ENCODE measurements at regions not wholly inside any gene's neighbourhood (a gene's known extent, or its start where the extent isn't known, plus 50 kb on each side); places are given as distances from the start of the nearest gene placed in this dataset.

DNA sequence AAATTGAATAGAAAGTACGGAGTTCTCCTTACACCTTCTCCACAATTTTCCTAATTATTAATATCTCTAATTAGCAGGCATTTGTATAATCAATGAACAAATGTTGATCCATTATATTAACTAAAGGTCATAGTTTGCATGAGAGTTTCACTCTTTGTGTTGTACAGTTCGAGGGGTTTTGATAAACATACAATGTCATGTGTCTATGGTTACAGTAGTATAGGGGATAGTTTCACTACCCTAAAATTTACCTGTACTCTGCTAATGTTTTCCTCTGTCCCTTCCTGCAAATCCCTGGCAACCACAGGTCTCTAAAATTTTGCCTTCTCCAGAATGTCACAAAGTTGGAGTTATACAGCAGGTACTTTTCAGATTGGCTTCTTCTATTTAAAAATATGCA lies 1199.8 kb upstream of the GJE1 start:
- no peak for DNase-seq

GRCh38 chr6:140931581-140931980 lies 1201.1 kb upstream of the GJE1 start:
- no peak for DNase-seq

DNA sequence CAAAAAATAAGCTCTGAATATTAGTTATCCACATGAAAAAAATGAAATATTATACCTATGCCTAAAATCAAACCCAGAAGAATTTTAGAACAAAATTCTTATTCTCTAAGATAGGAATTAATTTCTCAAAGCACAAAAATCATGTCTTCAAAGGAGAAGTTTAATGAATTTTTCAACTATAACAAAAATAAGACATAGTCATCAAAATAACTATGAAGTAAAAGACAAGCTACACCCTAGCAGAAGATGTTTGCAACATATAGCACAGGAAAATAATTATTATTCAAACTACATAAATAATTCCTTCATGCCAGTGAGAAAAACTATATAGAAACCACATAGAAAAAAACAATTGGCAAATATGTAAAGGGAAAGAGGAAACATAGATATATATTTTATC lies 1203.6 kb upstream of the GJE1 start:
- DNase-seq, result no peak

DNA sequence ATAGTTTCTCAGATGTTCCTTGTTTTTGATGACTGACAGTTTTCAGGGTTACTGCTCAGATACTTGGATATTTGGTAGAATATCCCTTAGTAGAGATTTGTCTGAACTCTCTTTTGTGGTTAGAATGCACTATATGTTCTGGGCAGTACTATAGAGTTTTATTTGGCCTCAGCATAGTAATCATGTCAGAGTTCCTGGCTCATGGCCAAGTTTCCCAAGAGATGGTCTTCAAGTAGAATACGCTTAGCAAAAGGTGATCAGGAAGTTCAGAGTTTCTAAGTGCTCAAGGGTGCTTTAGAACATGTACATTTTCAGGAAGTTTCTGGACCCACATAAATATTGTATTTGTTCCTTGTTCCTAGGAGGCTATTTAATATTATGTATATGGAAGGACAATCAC lies 1209.7 kb upstream of the GJE1 start:
- DNase-seq, result no peak

DNA sequence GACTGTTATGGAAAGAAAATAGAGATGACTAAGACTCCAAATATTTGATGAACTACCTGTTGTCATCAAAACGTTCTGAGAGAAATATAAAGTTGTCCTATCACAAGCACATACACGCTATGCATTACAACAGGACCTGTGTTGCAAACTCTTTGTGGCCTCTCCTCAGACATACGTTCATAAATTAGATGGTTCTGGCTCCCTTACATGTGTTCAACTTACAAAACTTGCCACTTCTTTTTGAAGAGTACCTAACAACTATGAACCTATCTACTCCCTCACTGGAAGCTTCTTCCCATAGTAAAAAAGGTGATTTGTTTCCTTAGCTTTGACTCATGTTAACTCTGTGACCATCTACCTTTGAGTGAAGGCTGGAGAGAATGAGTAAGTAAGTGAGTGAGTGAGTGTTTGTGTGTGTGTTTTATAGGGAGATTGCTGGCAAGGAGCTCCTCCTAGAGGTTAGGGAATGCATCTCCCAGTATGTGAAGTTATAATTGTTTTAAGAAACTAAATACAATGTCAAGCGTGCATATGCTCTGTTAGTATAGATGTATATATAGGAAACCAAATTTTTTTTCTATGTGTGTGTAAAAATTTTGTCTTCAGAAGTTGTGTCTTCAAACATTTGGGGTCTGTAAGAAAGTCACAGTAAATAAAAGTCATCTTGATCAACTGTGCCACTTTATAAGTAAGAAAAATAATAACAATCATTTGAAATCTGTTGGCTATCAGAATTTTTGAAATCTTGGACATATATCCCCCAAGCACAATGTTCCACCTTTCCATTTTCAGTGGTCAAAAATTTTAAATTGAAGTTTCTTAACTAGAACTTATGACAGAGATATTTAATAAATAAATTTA lies 1211.1 kb upstream of the GJE1 start:
- peak; percentile 81 for DNase-seq

- DNase-seq, result no peak
Observed at GRCh38 chr6:140917911-140918310, 1214.8 kb upstream of the GJE1 start.

GRCh38 chr6:140915551-140915950 lies 1217.2 kb upstream of the GJE1 start:
- DNase-seq, result no peak

- DNase-seq, result peak; percentile 27
Observed at GRCh38 chr6:140915103-140915502, 1217.6 kb upstream of the GJE1 start.

- no peak for DNase-seq
Observed at GRCh38 chr6:140912686-140913085, 1220.0 kb upstream of the GJE1 start.

DNA sequence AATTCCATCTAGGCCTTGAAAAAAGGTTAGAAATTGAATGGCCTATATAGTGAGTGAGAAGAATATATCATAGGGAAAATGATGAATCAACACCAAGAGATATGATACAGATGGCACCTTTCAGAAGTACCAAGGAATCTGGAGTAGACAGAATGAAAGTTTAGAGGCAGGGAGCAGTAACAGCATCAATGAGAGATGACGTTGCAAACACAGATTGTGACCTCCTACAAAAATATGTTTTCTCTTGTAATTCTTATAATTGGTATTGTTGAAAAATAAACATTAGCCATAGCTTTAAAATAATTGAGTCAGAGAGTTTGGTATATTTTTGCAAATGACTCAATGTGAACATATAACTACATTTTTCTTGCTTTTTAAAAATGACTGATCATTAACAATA lies 1223.1 kb upstream of the GJE1 start:
- DNase-seq, result no peak

DNA sequence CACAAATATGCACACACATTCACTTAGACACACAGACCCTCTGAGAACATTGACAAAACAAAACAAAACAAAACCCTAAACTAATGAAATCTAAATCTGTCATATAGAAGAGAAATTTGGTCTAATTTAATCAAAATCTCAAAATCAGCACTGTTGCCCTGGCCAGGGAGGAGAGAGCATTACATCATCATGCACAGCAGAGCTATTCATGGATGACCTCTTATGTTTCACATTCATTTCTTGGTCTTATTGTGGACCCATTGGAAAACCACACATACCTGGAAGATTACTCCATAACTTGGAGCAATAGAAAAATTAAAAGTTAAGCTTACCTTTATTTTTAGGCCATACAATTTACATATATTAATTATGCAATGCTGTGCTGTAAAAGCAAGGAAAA lies 1223.6 kb upstream of the GJE1 start:
- DNase-seq, result no peak

DNA sequence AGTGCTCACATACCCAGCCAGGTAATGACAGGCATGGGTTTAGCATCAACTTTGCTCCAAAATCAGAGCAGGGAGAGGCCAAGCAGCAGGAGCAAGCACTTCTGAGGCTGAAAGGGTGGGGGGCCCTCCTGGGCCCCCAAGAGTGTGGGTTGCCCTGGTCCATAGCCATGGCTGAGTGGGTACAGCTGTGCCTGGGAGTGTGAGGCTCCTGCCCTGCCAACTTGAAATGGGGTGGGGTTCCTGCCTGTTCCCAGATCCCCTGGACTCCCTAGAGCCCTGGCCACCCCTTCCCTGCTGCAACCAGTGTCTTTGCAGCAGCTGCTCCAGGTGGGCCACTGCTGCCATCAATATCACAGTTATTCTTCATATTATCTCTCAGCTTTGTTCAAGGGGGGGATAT lies 1224.2 kb upstream of the GJE1 start:
- no peak for DNase-seq

GRCh38 chr6:140907235-140907634 lies 1225.5 kb upstream of the GJE1 start:
- DNase-seq, result no peak

DNA sequence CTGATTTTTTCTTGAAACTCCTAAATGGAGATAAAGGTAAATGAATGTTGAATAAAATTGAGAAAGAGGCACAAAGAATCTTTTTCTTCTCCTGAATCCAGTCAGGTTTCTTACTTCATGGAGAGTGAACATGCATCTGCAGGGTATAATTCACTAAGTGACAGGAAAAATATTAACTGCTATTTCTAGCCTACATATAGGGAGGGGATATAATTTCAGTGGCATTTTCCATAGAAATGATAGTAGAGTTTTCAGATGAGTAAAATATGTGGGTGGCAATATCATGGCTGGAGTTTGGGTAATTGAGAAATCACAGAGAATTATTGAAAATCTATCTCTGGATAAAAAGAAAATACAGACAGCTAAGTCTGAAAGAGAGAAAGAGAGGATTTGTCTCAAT lies 1227.0 kb upstream of the GJE1 start:
- DNase-seq, result no peak

DNA sequence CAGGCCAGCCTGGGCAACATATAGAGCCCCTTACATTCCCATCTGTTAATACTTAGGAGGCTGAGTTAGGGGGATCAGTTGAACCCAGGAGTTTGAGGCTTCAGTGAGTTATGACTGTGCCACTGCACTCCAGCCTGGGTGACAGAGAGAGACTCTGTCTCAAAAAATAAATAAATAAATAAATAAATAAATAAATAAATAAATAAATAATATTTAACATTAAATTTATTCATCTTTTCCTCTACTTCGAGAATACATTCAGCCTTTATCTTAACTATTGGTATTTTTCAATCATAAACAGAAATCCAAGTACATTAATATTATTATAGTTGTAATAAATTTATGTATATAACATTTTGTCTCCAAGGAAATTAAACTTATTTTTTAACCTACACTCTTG lies 1227.7 kb upstream of the GJE1 start:
- DNase-seq, result no peak

- DNase-seq, result peak; percentile 91
Observed at GRCh38 chr6:140897804-140898573, 1234.7 kb upstream of the GJE1 start.

DNA sequence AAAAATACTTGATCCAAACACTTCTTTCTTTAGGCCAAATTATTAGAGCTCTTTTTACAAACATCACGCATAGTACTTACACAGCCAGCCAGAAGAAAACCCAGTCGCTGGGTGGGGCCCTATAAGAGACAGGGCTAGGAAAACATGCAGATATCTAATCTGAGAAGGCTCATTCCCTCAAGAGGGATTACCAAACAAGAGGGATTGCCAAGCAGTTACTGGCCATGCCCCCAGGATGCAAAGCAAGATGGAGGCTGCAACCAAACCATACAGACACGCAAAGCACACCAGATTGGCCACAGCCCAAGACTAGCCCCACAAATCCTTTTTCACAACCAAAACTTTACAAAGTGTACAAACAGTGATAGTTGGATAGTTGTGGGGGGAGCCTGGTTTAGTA lies 1235.4 kb upstream of the GJE1 start:
- peak; percentile 82 for DNase-seq

- no peak for DNase-seq
Observed at GRCh38 chr6:140893432-140893831, 1239.3 kb upstream of the GJE1 start.

- no peak for DNase-seq
Observed at GRCh38 chr6:140879946-140880345, 1252.8 kb upstream of the GJE1 start.

DNA sequence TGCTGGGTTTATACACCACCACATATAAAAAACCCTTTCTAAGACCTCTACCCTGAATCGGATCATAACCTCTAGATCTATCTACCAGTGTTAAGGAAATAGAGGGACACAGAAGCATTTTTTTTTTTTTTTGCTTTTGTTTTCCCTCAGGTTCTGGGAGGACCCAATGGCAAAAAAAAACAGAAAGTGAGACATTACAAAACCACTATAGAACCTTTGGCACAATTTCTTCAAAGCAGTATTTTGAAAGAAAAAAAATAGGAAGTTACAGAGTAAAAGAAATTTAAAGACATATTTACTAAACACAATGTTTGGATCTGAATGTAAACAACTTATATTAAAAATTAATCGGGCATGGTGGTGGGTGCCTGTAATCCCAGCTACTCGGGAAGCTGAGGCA lies 1258.7 kb upstream of the GJE1 start:
- DNase-seq, result peak; percentile 49

DNA sequence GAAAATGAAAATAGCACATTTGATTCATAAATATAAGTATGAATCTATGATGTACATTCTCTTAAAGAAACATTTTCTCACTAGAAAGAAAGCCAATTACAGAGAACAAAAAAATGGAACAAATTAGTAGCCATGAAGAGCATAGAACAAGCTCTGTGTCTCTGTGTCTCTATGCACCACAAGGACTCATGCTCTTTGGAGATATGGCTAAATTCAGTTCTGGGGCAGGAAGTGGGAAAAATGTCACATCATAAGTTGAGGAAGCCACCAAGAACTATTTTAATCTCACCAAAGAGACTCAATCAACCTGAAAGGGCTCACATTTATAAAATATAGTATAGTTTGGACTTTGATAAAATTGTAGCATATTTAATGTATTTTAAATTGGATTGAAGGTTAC lies 1259.8 kb upstream of the GJE1 start:
- peak; percentile 74 for DNase-seq

- no peak for DNase-seq
Observed at GRCh38 chr6:140871911-140872310, 1260.8 kb upstream of the GJE1 start.

DNA sequence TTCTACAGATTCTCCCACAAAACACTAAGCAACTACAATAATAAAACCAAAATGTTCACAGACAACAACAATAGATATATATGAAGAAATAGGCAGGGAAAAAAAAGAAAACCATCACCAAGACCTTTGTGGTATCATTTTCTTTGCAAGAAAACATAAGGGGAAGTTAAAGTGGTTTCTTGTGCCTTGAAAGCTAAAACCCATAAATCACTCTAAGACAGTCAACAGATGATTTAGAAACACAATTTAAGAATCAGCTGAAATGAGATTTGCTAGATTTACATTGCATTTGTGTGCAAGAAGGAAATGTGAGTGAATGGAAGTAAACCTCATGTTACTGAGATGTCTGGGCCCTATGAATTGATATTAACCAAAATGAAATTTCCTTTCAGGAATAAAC lies 1265.4 kb upstream of the GJE1 start:
- DNase-seq, result peak; percentile 90

DNA sequence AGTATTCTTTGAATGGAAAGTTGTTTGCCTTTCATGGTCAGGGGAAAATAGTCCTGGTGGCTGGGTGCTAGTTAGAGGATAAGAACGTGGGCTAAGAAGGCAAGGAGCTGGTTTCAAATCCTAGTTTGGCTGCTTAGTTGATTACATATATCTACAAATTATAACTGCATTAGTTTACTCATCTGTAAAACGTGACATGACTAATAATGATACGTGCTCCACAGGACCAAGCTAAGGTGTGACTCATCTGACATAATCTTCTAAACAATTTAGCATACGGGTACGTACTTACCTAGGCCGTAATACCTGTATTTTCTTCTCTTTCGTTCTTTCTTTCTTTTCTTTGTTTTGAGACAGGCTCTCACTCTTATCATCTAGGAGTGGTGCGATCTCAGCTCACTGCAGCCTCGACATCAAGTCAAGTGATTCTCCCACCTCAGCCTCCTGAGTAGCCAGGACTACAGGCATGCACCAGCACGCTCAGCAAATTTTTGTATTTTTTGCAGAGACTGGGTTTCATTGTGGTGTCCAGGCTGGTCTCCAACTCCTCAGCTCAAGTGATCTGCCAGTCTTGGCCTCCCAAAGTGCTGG lies 1274.2 kb upstream of the GJE1 start:
- DNase-seq, result no peak

Data from OCI-M1 (cell line).